HG02970 (cell line): ENCODE measurements at regions not wholly inside any gene's neighbourhood (a gene's known extent, or its start where the extent isn't known, plus 50 kb on each side); places are given as distances from the start of the nearest gene placed in this dataset.
"Not testable (repeated sequence)": the region's sequence is repeated elsewhere in the genome, so short reads cannot be mapped to it uniquely, and the experiment has no call there.

ENCODE experiments used
- ATAC-seq: cut with Tn5 transposase; IDR thresholded peaks from one replicate; pipeline ENCODE4 v1.9.1; 2021; ENCODE audit warnings: mild to moderate bottlenecking, moderate library complexity, moderate number of reproducible peaks; ENCODE audit not compliant: unreplicated experiment, low FRiP score

DNA sequence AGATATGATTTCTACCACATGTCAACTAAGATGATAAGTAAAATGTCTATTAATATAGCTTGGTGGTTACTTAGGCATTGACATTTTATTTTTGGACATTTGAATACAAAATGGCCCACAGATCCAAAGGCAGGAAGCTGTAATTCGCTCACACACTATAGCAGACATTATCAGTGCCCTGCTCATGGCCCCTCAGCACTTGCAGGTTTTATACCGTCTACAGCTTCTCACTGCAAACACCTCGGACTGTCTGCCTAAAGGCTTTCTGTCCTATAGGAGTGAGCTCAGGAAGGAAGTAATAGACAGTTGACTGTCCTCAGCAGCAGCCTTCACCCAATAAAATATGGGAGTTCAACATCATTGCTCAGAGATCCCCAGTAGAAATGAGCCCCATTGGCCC is 140.8 kb upstream of the RASA1 start:
- ATAC-seq: no peak

GRCh38 chr5:87127426-87127825 is 140.3 kb upstream of the RASA1 start:
- no peak for ATAC-seq

DNA sequence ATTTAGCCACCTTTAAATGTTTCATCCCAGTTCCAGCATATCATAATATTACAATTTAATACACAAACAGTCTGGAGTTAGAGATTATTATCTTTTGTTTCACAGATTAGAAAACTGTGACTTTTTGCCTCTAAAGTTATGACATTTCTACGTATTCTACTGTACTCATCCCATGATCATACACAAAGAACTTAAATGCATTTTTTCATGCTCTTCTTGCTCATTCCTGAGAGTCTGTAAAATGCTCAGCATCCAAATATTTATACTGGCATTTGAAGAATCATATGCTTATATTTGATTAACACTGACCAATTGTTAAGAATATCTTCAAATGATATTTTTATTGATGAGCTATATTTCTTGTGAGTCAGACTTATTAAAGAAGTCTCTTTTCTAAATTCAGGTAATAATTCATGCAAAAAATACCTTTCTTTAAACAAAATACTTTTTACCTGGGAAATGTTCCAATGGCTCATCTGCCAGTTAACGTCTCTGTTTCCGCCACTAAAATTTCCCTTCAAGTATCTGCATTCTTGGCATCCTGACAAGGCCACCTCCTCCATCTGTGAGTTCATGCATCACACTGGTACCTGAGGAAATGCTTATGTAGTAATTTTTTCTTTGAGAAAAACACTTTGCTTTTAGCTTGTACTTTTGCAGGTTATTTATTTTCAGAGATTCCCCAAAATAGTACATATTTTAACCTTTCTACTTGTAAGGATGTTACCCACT is 139.6 kb upstream of the RASA1 start:
- ATAC-seq: no peak

- ATAC-seq: no peak
These were observed 138.6 kb upstream of the RASA1 start for GRCh38 chr5:87129046-87129445.

DNA sequence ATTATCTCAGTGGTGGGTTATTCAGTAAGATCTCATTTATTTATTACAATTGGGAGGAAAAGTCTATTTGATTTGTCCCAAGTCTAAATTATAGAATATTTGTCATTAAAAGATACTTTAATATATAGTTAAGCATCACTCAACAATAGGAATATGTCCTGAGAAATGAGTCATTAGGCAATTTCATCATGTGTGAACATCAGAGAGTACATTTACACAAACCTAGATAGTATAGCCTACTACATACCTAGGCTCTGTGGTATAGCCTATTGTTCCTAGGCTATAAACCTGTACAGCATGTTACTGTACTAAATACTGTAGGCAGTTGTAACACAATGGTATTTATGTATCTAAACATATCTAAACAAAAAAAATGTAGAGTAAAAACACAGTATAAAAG is 135.0 kb upstream of the RASA1 start:
- no peak for ATAC-seq

GRCh38 chr5:87134513-87134912 is 133.2 kb upstream of the RASA1 start:
- ATAC-seq: not testable (repeated sequence)

- ATAC-seq: no peak
These were observed 131.6 kb upstream of the RASA1 start for GRCh38 chr5:87136096-87136495.

- ATAC-seq: no peak
These were observed 130.9 kb upstream of the RASA1 start for GRCh38 chr5:87136733-87137132.

GRCh38 chr5:87137283-87137682 is 130.4 kb upstream of the RASA1 start:
- ATAC-seq: no peak

DNA sequence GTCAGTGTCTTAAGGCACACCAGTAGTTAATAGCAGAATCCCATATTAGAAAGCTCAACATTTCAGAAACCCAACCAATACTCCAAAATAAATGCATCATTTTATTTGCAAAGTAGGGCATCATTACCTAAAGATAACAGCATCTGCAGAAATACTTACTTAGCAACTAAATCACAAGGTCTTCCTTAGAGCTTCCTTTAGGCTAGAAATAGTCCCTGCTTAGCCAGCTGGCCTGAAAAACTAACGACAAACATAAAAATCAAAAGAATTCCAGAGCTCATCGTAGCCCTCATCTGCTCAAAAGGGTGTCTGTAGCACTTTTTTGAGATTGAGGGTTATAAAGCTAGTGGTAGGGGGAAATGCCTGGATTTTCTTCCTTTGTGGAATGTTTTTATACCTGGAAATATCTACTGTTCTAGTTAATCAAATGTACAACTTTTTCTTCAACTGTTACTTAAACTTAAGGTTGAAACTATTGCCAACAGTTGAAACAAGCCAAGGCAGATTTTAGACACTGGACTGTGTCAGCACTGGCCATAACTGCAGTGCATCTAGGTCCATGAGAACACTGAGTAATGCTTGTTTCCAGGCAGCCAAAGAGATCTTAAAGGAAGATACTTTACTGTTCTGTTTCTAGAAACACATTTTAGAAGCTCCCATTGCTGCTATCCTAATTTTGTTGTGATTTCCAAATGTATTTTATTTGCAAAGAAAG is 129.4 kb upstream of the RASA1 start:
- no peak for ATAC-seq

DNA sequence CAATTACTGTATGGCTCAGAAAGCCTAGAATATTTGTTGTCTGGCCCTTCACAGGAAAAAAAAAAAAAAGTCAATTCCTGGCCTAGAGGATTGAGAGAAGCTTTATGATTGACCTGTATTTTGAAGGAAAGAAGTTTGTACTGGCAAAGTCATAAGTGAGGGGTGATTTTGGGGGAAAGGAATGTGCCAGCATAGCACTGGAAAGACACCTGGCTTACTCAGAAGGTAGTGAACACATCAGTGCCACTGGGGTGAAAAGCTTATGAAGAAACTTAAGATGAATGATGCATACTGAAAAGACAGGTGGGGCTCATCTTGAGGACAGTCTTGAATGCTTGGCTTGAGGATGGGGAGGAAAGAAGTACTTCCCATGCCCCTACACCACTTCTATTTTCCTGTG is 127.9 kb upstream of the RASA1 start:
- ATAC-seq: no peak

- ATAC-seq: no peak
These were observed 126.1 kb upstream of the RASA1 start for GRCh38 chr5:87141544-87141943.

GRCh38 chr5:87145853-87146252 is 121.8 kb upstream of the RASA1 start:
- not testable (repeated sequence) for ATAC-seq

GRCh38 chr5:87147441-87147840 is 120.2 kb upstream of the RASA1 start:
- no peak for ATAC-seq

DNA sequence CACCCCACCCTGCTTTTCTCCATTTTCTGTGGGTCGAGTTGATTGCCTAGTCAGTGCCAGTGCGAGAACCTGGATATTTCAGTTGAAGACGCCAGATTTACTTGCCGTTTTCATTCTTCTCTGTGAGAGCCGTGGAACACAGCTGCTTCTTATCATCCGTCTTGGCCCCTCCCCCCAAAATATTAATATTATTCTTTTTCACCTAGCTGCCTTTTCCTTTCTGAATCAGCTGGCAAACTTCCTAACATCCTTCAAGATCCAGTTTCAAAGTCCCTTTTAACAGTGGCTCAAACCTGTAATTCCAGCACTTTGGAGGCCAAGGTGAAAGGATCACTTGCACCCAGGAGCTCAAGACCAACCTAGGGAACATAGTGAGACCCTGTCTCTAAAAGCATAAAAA is 117.1 kb upstream of the RASA1 start:
- no peak for ATAC-seq

DNA sequence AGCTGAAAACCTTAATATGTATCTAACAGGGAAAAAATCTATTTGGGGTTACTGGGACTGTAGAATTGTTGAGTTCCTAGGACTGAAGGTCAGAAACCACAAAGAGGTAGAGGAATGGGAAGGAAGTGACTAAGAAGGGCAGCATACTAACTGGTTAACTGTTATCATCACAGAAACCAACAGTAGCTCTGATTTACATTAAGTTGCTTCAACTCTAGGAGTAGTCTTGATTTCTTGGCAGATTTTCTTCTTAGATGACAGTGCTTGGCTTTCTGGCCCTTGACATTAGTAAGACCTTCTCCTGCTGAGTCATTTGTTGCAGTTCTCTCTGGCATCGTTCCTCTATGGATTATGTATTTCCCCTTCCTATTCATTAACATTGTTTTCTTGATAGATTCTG is 116.1 kb upstream of the RASA1 start:
- no peak for ATAC-seq

DNA sequence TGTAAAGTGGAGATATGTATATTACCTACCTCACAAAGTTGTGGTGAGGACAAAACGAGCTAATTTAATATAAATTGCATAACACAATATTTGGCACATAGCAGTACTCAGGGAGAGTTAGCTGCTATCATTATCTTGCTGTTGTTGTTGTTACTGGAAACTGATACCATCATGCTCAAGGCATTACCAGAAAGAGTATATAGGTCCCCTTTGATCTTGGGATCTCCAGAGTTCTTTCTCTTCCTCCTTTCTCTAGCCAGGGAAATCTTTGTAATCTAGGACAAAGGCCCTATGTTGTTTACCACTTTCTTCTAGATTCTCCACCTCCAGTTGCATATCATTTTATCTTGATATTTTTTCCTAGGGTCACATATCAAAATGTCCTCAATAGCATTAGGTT is 114.8 kb upstream of the RASA1 start:
- no peak for ATAC-seq

- no peak for ATAC-seq
These were observed 113.5 kb upstream of the RASA1 start for GRCh38 chr5:87154191-87154590.

DNA sequence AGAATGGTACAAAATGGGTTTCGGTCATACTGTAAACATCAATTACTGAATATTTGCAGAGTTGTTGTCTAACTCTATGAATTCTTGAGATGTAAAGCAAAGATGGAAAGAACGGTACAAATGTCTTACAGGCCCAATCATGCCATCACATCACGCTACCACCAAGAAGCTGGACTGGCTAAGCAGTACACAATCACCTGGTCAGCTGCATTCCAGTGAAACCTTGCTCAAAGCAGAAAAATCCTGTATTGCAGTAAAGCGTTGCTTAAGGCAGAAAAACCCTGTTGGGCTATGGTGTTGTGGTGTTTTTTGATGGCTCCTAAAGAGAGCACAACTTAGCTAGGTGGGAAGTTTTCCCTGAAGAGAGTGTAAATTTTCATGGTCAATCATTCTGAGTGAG is 112.6 kb upstream of the RASA1 start:
- ATAC-seq: no peak

DNA sequence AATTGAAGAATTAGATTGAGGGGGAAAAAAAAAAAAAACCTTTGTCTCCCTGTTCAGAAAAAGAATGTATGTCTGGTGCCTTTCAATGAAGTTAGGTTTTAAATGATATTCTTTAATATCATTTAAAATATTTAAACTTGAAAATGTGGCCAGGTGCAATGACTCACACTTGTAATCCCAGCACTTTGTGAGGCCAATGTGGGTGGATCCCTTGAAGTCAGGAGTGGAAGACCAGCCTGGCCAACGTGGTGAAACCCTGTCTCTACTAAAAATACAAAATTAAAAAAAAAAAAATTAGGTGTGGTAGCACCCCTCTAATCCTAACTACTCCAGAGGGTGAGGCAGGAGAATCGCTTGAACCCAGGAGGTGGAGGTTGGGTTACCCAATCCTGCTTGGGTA is 111.1 kb upstream of the RASA1 start:
- no peak for ATAC-seq

DNA sequence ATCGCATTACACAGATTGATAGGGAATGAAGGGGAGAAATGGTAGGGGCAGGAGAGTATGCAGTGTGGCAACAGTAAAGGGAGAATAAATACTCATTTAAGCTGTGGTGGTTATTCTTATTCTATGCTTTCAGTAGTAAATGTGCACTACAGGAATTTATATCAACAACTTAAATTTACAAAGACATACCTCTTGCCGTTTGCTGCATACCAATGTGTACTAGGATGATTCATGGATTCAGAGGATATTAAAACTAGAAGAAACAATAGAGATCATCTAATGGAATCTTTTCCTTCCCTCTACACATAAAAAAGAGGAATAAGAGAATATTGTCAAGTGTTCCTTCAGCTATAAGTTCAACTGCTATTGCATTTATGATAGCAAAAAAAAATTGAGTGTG is 103.3 kb upstream of the RASA1 start:
- no peak for ATAC-seq

- ATAC-seq: no peak
These were observed 98.2 kb upstream of the RASA1 start for GRCh38 chr5:87169300-87169991.
